HG03521 (cell line): ENCODE measurements at regions not wholly inside any gene's neighbourhood (a gene's known extent, or its start where the extent isn't known, plus 50 kb on each side); places are given as distances from the start of the nearest gene placed in this dataset.

Source experiments
- ATAC-seq: cut with Tn5 transposase; IDR thresholded peaks from one replicate; pipeline ENCODE4 v1.9.1; 2021; ENCODE audit warnings: mild to moderate bottlenecking, moderate library complexity; ENCODE audit not compliant: unreplicated experiment

DNA sequence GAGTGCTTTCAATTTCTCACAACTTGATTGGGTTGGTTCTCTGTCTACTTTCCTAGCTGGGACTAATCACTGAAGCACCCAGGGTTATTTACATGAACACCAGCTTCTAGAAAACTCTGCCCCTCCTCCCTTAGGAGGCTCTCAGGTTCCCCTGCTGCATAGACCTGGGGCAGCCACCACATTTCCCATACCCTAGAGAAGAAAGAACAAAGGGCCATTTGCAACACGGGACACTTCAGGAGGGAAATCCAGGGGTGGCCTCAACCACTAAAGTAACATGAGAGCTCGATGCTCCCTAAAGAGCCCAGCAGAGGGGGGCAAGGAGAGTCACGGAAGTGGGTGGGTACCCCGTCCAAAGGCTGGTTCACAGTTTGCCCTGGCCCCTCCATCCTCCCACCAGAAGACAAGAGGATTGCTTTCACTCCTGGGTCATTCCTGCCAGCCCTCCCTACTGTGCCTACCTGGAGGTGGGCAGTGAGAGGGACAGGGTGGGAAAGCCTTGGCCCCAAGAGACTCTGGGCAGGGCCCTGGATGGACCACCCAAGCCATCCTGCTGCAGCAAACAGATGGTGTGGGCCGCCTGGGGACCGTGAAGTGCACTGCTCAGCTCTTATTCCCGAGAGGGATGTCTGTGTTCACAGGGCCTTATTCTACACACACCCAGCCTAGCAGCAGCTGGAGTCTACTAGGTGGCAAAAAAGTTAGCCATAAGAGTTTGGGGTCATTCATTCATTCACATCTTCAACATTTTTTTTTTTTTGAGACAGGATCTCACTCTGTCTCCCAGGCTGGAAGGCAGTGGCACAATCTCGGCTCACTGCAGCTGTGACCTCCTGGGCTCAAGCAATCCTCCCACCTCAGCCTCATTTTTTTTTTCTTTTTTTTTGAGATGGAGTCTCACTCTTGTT, 392.1 kb downstream of the SOX9 start:
- ATAC-seq, result no peak

DNA sequence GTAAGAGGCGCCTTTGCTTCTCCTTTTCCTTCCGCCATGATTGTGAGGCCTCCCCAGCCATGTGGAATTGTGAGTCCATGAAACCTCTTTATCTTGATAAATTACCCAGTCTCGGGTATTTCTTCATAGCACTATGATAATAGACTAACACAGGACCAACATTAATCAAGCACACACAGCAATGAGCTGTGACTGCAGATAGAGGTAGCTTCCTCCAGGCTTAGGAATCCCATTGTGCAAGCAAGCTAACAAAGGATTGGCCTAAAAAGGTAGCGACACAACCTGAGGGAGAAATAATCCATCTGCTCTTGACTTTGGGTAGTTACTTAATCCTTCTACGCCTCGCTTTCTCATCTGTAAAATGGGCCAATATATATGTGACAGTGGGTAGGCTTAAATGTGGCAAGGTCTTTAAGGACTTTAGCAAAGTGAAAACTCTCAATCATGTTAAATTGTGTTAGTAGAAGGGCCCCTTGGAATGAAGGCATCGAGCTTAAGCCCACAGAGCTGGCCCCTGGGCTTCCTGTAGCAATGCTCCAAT, 393.6 kb downstream of the SOX9 start:
- ATAC-seq, result no peak

DNA sequence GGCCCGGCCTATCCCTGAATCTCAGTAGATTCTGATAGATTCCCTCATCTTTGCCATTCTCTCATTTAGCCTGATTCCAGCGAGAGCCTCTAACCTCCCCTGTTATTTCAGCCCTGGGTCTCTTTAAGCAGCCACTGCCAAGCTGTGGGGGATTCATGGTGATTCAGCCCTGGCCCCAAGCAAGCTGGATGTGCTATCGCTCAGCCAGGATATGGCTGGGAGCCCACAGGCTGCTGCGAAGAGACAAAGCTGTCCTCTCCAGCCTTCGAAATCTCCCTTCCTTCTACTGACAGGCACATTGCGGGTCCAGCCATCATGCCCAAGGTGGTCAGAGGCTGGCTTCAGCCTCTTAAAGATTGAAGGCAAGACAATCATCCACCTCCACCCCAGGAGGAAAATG, 394.1 kb downstream of the SOX9 start:
- ATAC-seq, result no peak

DNA sequence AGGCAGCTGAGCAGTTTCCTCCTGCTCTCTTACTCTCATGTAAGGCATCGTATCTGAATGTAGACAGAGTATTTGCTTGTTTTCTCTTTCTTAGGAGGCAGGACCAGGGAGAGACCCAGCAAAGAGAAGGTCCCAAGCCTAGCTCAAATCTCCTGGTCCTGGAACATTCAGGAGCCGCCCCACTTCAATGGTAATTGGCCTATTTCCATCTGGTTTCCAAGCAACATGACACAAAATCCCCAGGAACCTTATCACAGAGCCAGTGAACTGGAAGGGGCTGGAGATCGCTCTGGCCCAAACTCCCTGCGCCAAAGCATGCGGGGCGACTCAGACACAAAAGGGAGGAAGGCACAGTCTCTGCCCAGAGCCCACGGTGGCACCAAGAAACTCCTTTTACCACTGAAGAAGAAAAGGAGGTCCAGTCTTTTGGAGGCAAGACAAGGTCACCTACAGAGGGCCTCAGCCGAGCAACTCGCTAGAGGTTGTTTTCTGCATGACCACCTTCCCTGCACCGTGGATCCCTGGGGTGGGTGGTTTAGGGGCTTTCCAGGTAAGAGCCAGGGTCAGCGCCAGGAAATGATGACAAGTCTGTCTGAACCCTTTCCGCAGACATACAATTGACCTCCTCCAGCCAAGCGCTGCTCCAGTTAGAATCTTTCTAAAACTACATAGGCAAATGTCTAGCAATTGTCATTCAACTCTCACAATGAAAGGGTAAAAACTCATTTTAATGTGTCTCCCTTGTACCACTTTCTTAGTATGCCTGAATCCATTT, 394.7 kb downstream of the SOX9 start:
- ATAC-seq, result no peak

DNA sequence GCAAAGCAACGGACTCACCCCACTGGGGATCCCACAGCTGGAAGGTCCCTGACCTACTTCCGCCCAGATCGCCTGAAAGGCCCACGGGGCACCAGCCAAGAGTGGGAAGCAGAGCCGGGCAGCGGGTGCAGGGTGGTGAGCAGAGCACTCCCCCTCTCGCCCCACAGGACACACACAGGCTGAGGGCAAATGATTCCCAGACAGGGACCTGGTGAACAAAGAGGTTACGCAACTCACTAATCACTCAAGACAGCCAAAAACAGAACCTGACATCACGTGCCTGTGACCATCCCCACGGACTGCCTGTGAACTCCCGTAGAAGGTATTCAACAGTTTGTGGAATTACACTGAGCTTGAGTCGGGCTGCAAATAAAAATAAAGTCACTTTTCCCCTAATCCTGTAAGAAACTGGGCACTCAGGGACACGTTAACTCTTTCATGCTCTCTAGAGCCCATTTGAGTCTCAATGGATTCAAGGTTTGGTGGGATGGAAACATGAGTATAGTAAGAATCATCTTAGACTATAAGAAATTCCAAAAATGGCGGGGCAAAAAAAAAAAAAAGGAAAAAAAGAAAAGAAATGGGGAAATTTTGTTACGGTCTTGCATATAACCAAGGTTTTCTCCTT, 396.1 kb downstream of the SOX9 start:
- no peak for ATAC-seq

DNA sequence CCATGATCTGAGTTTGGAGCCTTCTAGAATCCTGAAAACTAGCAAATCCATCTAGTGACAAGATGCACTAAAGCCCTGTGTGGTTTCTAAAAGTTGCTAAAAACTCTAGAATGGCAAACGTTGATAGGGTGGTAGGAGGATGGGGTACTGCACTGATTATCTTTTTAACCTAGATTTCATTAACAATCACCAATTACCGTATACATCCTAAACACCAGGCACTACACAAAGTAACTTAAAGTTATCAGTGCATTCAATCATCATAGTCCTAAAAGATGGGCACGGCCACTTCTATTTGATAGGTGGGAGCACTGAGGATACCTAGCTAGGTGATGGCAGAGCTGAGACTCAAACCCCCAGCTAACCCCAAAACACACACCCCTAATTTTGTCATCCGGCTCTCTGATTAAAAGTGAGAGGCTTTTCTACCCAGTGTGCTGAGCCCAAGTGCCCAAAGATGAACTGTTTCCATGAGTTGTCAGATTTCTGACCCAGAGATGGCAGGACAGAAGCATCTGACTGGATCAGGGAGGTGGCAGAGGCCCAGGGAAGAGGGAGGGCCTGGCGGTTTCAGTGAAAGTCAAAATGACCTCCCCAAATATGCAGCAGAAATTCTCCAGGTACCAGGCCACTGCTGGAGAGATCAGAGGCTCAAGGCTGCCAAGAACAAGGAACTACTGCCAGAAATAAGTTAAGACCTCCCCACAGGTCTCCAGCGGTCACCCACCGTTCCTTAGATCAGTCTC, 396.8 kb downstream of the SOX9 start:
- ATAC-seq, result no peak

DNA sequence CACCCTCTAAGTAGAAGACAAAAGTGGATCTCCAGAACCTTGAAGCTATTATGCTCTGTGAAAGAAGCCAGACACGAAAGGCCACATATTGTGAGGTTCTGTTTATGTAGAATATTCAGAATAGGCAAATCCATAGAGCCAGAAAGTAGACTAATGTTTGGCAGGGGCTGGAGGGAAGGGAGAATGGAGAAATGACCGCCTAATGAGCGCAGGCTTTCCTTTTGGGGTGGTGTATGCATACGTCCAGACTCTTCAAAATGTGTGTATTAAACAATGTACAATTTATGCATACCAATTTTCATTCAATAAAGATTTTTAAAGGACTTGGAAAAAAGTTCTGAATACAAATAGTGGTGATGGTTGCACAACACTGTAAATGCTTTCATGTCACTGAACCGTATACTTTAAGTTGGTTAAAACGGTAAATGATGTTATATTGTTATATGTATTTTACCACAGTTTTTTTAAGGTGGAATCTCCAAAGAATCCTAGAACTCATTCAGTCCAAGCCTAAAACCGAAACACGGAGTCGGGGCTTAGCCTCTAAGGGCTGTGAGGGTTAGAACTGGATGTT, 397.4 kb downstream of the SOX9 start:
- ATAC-seq, result no peak

DNA sequence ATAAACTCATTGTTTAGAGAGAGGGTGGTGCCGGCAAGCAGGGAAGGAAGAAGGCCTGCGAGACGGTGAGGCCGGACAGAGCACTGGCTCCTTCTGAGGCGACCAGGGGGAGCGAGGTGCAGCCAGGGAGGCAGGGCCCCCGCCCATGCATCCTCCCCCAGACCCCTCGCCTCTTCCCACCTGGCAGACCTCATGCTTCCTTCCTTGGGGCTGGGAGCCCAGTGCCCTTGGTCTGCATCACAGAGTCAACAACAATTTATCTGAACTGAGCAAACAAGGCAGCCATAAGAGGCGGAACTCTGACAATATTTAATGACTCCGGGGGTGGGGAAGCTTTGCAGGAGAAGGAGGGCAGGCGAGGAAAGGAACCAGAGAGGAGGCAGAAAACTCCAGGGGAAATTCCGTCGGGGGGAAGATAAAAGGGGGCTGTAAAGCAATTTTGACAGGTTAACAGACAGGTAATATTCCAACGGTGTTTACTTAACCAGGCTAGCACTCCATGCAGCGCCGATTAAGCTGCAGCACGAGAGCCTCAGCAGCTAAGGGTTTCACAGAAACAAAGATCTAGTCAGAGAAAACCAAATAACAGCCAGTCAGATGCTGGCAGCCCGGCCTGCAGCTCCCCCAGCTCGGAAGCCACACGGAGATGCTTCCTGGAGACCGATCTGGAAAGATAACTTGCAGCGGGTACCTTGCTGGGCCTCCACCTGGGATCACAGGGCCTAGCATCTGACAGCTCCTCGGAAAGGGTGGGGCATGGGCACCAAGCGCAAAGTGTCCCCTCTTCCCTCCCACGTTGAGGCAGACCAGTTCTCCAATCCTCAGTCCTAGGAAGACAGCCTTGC, 398.2 kb downstream of the SOX9 start:
- no peak for ATAC-seq

DNA sequence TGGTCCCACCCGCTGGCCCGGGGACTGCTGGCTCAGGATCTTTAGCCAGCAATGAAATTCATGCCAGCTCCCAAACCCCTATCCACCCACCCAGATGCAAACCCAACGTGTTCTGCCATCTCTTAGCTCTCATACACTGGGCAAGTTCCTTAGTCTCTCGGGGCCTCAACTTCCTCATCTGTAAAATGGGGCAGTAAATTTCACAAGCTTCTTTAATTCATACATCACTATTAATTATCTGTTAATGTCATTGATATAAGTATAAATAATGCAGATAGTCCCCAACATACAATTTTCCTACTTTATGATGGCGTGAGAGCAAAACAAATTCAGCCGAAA, 398.7 kb downstream of the SOX9 start:
- ATAC-seq, result no peak

DNA sequence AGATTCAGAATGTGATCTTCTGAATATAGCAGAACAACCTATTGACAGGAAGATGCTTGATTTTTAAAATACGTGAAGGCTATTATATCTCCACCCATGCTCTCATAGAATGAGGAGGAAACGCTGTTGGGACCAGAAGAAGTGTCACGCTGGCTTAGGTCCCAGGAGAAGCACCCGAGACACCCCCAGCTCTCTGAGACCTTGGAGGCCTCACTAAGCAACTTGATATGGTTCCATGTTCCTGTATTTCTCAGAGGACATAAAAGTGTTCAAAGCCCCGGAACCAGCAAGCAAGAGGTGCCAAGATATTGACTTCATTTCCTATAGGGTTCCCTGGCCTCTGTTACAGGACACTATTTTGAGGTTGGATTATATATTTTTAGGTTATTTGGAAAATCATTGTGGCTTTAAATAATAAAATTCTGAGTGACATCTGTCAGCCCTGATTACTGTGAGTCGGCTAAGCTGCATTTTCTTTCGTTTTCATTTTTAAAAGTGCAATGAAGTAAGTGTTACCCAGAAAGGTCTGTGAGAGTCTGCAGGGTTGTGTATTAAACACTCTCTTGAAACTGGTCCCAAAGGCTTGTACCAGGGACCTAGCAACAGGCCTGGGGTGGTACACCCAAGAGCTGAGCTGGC, 400.0 kb downstream of the SOX9 start:
- no peak for ATAC-seq

DNA sequence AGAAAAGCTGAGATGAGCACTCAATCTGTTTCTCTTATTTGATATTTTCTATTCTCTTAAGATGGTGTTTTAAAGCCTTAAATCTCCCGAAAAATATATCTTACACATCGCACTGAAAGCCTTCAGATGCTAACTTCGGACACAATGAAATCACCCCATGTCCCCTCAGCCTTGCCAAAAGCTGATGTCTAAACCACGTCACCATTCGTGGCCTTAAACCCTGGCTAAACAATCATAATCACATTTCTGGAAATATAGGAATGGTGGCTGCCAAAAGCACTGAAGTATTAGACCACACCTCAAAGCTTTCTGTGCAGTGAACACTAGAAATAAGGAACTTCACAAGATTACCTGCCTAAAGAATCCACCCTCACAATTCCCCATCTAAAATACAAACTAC, 402.7 kb downstream of the SOX9 start:
- ATAC-seq, result no peak

DNA sequence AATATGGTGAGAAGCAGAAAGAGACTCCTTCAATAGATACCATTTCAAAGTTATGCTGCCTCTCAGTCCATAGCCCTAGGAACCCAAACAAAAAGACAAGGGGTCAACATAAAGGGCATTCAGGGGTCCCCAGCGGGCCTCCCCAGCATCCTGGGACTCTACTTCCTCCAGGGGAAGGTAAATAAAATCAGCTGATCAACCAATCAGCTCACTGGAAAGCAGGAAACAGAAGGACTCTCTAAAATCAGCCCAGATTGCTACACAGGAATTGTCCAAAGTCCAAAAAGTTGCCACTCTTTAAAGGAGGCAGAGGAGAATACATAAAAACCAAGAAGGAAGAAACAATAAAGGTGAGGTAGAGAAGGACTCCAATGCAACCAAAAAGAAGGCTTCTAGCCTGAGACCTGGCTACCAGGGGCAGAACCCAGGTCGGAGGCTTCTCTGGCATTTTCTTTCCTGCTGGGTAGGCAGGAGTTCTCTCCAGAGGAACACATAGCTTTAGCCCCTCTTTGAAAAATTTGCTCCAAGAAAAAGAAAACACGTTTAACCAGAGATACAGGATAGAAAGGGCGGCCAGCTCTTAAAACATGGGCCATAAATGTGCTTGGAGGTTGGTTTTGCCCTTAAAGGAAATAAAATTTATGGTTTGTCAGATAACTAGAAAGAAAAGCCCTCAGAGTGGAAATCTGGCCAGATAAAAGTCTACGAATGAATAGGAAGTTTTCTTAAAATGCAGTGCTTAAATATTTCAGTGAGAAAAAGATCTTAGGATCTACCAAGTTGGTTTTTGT, 404.6 kb downstream of the SOX9 start:
- no peak for ATAC-seq

DNA sequence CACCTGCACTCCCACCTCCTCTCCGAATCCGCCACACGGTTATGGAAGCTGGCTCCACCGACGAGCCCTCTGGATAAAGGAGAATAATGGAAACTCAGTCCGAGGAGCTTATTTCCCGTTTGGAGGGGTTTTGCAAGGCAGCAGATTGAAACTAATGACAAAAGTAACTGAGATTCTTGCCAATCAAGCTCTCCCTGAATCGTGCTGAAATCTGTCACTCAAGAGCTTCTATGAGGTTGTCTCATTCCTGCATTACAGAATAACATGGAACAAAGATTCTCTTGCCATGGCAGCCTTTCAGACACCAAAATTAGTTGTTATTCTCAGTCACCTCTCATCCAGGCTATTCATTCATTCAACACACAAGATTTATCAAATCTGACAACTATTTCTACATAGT, 405.9 kb downstream of the SOX9 start:
- no peak for ATAC-seq

DNA sequence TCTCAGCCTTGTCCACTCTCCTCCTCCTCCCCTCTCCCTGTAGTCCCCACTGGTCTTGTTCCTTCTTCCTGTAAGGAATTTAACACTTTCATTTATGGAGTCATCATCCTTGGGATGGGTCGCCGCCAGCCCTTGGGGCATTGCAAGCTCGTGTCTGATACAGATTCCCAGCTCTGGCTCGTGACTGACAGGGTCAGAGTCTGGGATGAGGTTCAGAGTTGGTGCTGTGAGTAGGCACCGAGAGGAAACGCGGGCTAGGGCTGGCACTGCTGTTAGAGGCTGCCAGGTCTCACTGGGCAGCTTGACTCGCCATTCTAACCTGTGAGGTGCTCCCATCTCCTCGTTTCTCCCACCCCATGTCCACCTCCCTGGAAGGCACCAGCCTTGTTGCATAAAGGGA, 407.0 kb downstream of the SOX9 start:
- ATAC-seq, result no peak

DNA sequence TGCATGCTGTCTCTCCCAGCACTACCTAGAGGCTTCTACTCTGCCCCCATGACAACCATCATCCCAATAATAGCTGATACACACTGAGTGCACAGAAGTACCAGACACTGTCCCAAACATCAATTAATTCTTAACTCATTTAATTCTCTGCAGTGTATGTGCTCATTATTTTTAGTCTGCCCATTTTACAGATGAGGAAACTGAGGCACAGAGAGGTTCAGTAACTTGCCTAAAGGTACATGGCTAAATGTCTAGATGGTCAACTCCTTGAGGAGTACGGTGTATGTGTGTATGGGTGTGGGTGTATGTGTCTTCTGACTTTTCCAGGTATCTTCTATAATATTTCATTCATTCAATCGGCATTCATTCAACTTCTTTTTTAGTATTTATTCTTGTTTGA, 407.9 kb downstream of the SOX9 start:
- ATAC-seq, result no peak

DNA sequence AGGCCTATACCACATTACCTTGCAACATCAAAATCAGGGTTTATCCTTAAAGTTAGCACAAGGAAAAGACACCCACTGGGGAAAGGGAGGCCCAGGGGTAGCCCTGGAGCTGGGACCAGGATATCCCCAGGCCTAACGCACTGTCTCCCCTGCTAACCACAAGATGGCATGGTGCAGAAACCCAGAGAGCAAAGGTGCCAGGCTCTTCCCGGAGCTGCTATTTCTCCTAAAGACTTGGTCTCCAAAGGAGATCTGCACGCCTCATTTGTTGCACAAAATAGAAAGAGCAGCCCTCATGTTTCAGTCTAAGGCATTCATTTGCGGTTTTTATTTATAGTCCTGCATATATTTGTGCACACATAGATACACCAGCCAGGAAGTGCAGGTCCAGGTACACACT, 408.6 kb downstream of the SOX9 start:
- no peak for ATAC-seq

DNA sequence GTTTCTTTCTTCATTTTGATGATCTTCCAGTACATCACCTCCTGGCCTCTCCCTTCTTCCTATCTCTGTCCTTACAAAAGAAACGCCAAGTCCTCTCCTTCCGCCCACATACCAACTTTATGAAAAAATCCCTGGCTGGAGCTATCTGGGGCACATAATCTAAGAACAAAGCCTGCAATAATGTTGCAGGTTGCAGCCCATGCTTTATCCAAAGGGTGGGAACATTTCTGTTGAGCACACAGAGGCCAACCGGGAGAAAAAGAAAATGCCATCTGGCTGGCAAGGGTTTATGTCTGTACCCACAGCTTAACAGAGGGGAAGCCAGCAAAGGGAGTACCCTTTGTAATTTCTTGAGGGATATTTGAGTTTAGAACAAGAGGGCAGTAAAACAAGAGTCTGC, 409.6 kb downstream of the SOX9 start:
- ATAC-seq, result no peak

DNA sequence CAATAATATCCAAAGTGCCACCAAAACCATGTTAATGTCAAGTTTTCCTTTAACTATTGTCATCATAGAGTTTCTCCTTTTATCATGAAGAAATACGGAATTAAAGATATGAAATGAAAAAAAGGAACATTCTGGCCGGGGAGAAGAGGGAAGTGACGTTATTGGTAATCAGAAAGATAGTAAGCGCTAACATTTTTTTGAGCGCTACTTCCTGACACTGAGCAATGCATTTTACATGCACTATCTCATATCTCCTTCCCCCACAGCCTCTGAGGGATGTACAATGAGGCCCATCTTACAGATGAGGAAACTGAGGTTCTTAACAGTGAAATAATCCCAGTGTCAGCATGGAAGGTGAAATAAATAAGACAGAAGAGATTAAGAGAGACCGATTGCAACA, 410.9 kb downstream of the SOX9 start:
- no peak for ATAC-seq
